AG04450 (cell line): ENCODE measurements at regions not wholly inside any gene's neighbourhood (a gene's known extent, or its start where the extent isn't known, plus 50 kb on each side); places are given as distances from the start of the nearest gene placed in this dataset. TPM values are rescaled to one million over a fixed set of nuclear protein-coding genes. Genes with fewer than 3 reads are reported as not detected.

Source experiments
- CTCF ChIA-PET: fragments of 300-600, 350-600 bp; formaldehyde crosslinking; extraction: SDS; loops from one replicate; lab custom pipeline; 2022; ENCODE audit warnings: antibody characterized with exemption, inconsistent platforms; lab: Charles Lee
- POLR2A ChIA-PET: fragments of 350-600 bp; formaldehyde crosslinking; extraction: SDS; loops from one replicate; lab custom pipeline; 2021; ENCODE audit warnings: antibody characterized with exemption, inconsistent platforms; lab: Yijun Ruan, JAX
- DNase-seq: peaks from one replicate; pipeline ENCODE4 v3.0.0-alpha.2; 2011; ENCODE audit warnings: low read depth, low spot score
- H3K27ac ChIP-seq: one replicate; pipeline ENCODE4 v1.5.1; 2012; ENCODE audit warnings: low read depth, low read length, control low read depth
- H3K27me3 ChIP-seq: one replicate; pipeline ENCODE4 v1.6.0; 2012; ENCODE audit warnings: low read length; ENCODE audit not compliant: control insufficient read depth, insufficient read depth
- H3K4me3 ChIP-seq: 2 replicates; pipeline ENCODE4 v1.5.1; 2011; ENCODE audit warnings: mild to moderate bottlenecking, low read depth, low read length, control low read depth
- H3K9me3 ChIP-seq: 2 replicates; pipeline ENCODE4 v1.5.1; 2012; ENCODE audit warnings: low read length; ENCODE audit not compliant: control insufficient read depth, insufficient read depth
- CTCF ChIP-seq: IDR thresholded peaks from 2 replicates; pipeline ENCODE4 v1.5.1; 2011; ENCODE audit warnings: low read depth, low read length, control low read depth, inconsistent platforms
- small RNA-seq: library from RNA; depleted of rRNA; stranded (forward); fragments of <200 nt; gene quantifications from one replicate; pipeline ENCODE3, GENCODE V24; 2012; ENCODE audit warnings: low read depth; ENCODE audit not compliant: insufficient read length

- POLR2A ChIA-PET = no interaction called here
- no peaks in the 10 kb centered on the region for H3K9me3 ChIP-seq
Measured at GRCh38 chr16:48435318-48435680, 50.1 kb upstream of the SIAH1 start.

More at GRCh38 chr16:48435318-48435680, 50.1 kb upstream of the SIAH1 start:
- H3K4me3 ChIP-seq = no peak overlapping the region
- peaks cover 2% of the 10 kb centered on the region for H3K27me3 ChIP-seq
- DNase-seq = no peak
- H3K27ac ChIP-seq = no peak overlapping the region
- CTCF ChIA-PET = interaction anchor here (1.6 kb wide), 1 partner anchor 81 kb away, joined by 5 read pairs; no protein-coding TSS in a partner anchor
- 0 out of 2 replicates have a peak, but pooled peaks have one; percentile 6 for TF ChIP-seq CTCF

Small RNAs in the stretch of these regions (small RNA-seq; reads per million reads assigned to genes)
- not detected for gene AC026470.1
